Neural cell (in vitro differentiated cells): ENCODE measurements at regions not wholly inside any gene's neighbourhood (a gene's known extent, or its start where the extent isn't known, plus 50 kb on each side); places are given as distances from the start of the nearest gene placed in this dataset.

Experiments
- CTCF ChIP-seq: fragments of 450-650 bp; IDR thresholded peaks from 2 replicates; pipeline ENCODE4 v1.5.1; 2014; ENCODE audit warnings: antibody characterized with exemption, mild to moderate bottlenecking, moderate library complexity; ENCODE audit not compliant: poor library complexity, severe bottlenecking
- EZH2 ChIP-seq: fragments of 200-600, 300-800 bp; shearing (Covaris generic), sonication (generic); IDR thresholded peaks from 2 replicates; pipeline ENCODE4 v1.6.1; 2014; ENCODE audit warnings: antibody characterized with exemption, low read length, borderline replicate concordance, mild to moderate bottlenecking; ENCODE audit not compliant: insufficient read depth, poor library complexity, severe bottlenecking
- MXI1 ChIP-seq: fragments of 450-650 bp; conservative IDR thresholded peaks from 2 replicates; pipeline ENCODE4 v1.6.1; 2014; ENCODE audit warnings: antibody characterized with exemption, mild to moderate bottlenecking; ENCODE audit not compliant: poor library complexity, severe bottlenecking
- POLR2AphosphoS5 ChIP-seq: IDR thresholded peaks from 2 replicates; pipeline ENCODE4 v1.6.1; 2012
- RAD21 ChIP-seq: fragments of 450-650 bp; conservative IDR thresholded peaks from 2 replicates; pipeline ENCODE4 v1.6.1; 2014; ENCODE audit warnings: antibody characterized with exemption, mild to moderate bottlenecking, moderate library complexity

DNA sequence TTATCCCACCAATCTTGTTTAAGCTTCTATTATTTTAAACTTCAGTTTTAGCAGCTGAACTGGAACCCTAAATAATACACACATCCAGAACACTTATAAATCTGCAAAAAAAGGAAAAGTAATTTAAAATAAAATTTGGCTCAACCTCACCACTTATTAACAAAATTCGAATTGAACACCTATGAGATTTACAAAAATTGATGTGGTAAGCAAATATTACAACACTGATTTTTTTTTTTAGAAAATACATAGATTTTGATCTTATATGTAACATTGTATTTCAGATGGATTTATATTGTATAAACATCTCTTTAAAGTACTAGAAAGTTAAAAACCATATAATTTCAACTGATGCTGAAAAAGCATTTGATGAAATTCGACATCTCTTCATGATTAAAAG, 81.3 kb upstream of the DYNAP start:
- TF ChIP-seq CTCF (no peak), EZH2 (no peak), MXI1 (no peak), POLR2AphosphoS5 (no peak), RAD21 (no peak)
